Liver (tissue), 8 donors: ENCODE measurements at regions not wholly inside any gene's neighbourhood (a gene's known extent, or its start where the extent isn't known, plus 50 kb on each side); places are given as distances from the start of the nearest gene placed in this dataset.

Experiments used
- DNase-seq: peaks from one replicate; pipeline ENCODE4 v3.0.0-alpha.2; 2017; ENCODE audit warnings: low spot score
- H3K27ac ChIP-seq, 2 donors: one replicate each; pipeline ENCODE4 v1.7.0; 2013; ENCODE audit warnings: inconsistent platforms in 2 of 2, low read length in 2 of 2, control low read depth in 1 of 2, low read depth in 1 of 2, mild to moderate bottlenecking in 1 of 2
- H3K27me3 ChIP-seq, 4 donors: one replicate each; pipeline versions ENCODE4 v1.6.1 to v1.7.0; 2013; ENCODE audit warnings: low read length in 3 of 4, inconsistent platforms in 1 of 4, mild to moderate bottlenecking in 1 of 4, moderate library complexity in 1 of 4; ENCODE audit not compliant: control insufficient read depth in 4 of 4, insufficient read depth in 4 of 4
- H3K36me3 ChIP-seq, 4 donors: one replicate each; pipeline versions ENCODE4 v1.6.1 to v1.7.0; 2013; ENCODE audit warnings: low read length in 3 of 4, mild to moderate bottlenecking in 3 of 4, low read depth in 1 of 4, moderate library complexity in 1 of 4; ENCODE audit not compliant: control insufficient read depth in 4 of 4, insufficient read depth in 3 of 4
- H3K4me1 ChIP-seq, 4 donors: one replicate each; pipeline versions ENCODE4 v1.6.1 to v1.7.0; 2013; ENCODE audit warnings: low read length in 3 of 4, mild to moderate bottlenecking in 3 of 4, moderate library complexity in 1 of 4; ENCODE audit not compliant: control insufficient read depth in 4 of 4, insufficient read depth in 4 of 4
- H3K4me3 ChIP-seq, 3 donors: one replicate each; pipeline versions ENCODE4 v1.6.1 to v1.7.0; 2013; ENCODE audit warnings: low read length in 3 of 3, control low read depth in 1 of 3, low read depth in 1 of 3, mild to moderate bottlenecking in 1 of 3
- H3K9ac ChIP-seq, 2 donors: one replicate each; pipeline ENCODE4 v1.7.0; 2013; ENCODE audit warnings: low read length in 2 of 2, mild to moderate bottlenecking in 2 of 2, moderate library complexity in 2 of 2, control low read depth in 1 of 2, low read depth in 1 of 2
- H3K9me3 ChIP-seq, 4 donors: one replicate each; pipeline versions ENCODE4 v1.6.1 to v1.7.0; 2013; ENCODE audit warnings: low read length in 3 of 4; ENCODE audit not compliant: control insufficient read depth in 4 of 4
- ATF3 ChIP-seq: IDR thresholded peaks from 2 replicates; pipeline ENCODE4 v1.6.1; 2016; ENCODE audit warnings: antibody characterized with exemption
- CTCF ChIP-seq: fragments of 150-350 bp; IDR thresholded peaks from 2 replicates; pipeline ENCODE4 v1.5.1; 2017; ENCODE audit warnings: improper control_type of control experiment, low read depth, low read length; ENCODE audit not compliant: missing input control
- EGR1 ChIP-seq, 2 donors: IDR thresholded peaks; 2 replicates each; pipeline ENCODE4 v1.6.1; 2016 to 2018; ENCODE audit warnings: antibody characterized with exemption in 2 of 2, low read depth in 2 of 2
- FOXA1 ChIP-seq: IDR thresholded peaks from 2 replicates; pipeline ENCODE4 v1.6.1; 2016; ENCODE audit warnings: antibody characterized with exemption
- FOXA2 ChIP-seq: IDR thresholded peaks from 2 replicates; pipeline ENCODE4 v1.6.1; 2016; ENCODE audit warnings: antibody characterized with exemption
- GABPA ChIP-seq, 2 donors: IDR thresholded peaks in 1 of 2; conservative IDR thresholded peaks in 1 of 2; 2 replicates each; pipeline ENCODE4 v1.6.1; 2016; ENCODE audit warnings: antibody characterized with exemption in 2 of 2, mild to moderate bottlenecking in 1 of 2, moderate library complexity in 1 of 2
- HNF4A ChIP-seq, 2 donors: conservative IDR thresholded peaks; 2 replicates each; pipeline ENCODE4 v1.6.1; 2016; ENCODE audit warnings: antibody characterized with exemption in 2 of 2, mild to moderate bottlenecking in 2 of 2
- HNF4G ChIP-seq: IDR thresholded peaks from 2 replicates; pipeline ENCODE4 v1.6.1; 2016; ENCODE audit warnings: antibody characterized with exemption
- JUND ChIP-seq, 2 donors: IDR thresholded peaks; 2 replicates each; pipeline ENCODE4 v1.6.1; 2016; ENCODE audit warnings: antibody characterized with exemption in 2 of 2
- NR2F2 ChIP-seq: IDR thresholded peaks from 2 replicates; pipeline ENCODE4 v1.6.1; 2016; ENCODE audit warnings: antibody characterized with exemption
- RAD21 ChIP-seq, 2 donors: IDR thresholded peaks; 2 replicates each; pipeline ENCODE4 v1.6.1; 2016; ENCODE audit warnings: antibody characterized with exemption in 2 of 2, mild to moderate bottlenecking in 2 of 2
- REST ChIP-seq: IDR thresholded peaks from 2 replicates; pipeline ENCODE4 v1.6.1; 2016; ENCODE audit warnings: antibody characterized with exemption, mild to moderate bottlenecking
- SP1 ChIP-seq: IDR thresholded peaks from 2 replicates; pipeline ENCODE4 v1.6.1; 2018; ENCODE audit warnings: antibody characterized with exemption, mild to moderate bottlenecking
- TAF1 ChIP-seq: conservative IDR thresholded peaks from 2 replicates; pipeline ENCODE4 v1.6.1; 2016; ENCODE audit warnings: antibody characterized with exemption, mild to moderate bottlenecking
- YY1 ChIP-seq: IDR thresholded peaks from 2 replicates; pipeline ENCODE4 v1.6.1; 2016; ENCODE audit warnings: antibody characterized with exemption, mild to moderate bottlenecking
- ZBTB33 ChIP-seq: IDR thresholded peaks from 2 replicates; pipeline ENCODE4 v1.6.1; 2016; ENCODE audit warnings: antibody characterized with exemption
- WGBS: extraction: QIAGEN DNeasy Blood & Tissue Kit; methylation state at CpG from one replicate; pipeline ENCODE4 v1.1.7; 2013; 5-methylcytosine and 5-hydroxymethylcytosine counted together
- TF ChIP-seq, protein P1 (sequence below): IDR thresholded peaks from 2 replicates; pipeline ENCODE4 v1.6.1; 2016; ENCODE audit warnings: antibody characterized with exemption
- donor health status: healthy.
- donor health status: healthy.
- donor health status: healthy.
- donor health status: healthy.
- donor health status: healthy.

- no peak for TF ChIP-seq FOXA2
- TF ChIP-seq RAD21 (IDR thresholded peaks at IDR 0.05): no peak
These were observed 866.4 kb downstream of the EPHA4 start (continued) for GRCh38 chr2:220705678-220706077.

DNA sequence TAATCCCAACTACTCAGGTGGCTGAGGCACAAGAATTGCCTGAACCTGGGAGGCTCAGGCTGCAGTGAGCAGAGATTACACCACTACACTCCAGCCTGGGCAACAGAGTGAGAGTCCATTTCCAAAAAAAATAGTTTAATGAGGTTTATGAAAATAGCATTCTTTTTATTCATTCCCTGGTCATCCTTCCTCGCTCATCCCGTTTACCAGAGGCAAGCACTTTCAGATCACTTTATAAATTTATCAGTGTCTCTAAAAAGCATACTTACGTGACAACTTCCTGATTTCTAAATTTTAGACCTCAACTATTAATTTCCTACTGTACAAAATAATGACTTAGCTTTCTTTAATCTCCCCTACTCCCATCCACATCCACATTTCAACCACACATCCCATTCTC, 864.8 kb downstream of the EPHA4 start:
- H3K36me3 ChIP-seq: no peaks in the 10 kb centered on the region
- TF ChIP-seq CTCF (no peak), JUND (IDR thresholded peaks at IDR 0.05) (no peak), NR2F2 (no peak), SP1 (no peak), TAF1 (no peak), YY1 (no peak), EGR1 (IDR thresholded peaks at IDR 0.05; ENCODE audit: low read depth in 2 of 2) (no peak)
- H3K9me3 ChIP-seq: no peaks in the 10 kb centered on the region
- no peaks in the 10 kb centered on the region for H3K27me3 ChIP-seq
- 66% methylated on average over 3 of the region's 3 CpGs for WGBS
- H3K4me3 ChIP-seq: no peak overlapping the region
- H3K9ac ChIP-seq: no peak overlapping the region
- no peak for DNase-seq
- H3K4me1 ChIP-seq: no peaks in the 10 kb centered on the region
- H3K27ac ChIP-seq: no peak overlapping the region

GRCh38 chr2:220708366-220708765, 863.7 kb downstream of the EPHA4 start:
- no peaks in the 10 kb centered on the region for H3K27me3 ChIP-seq
- no peak overlapping the region for H3K4me3 ChIP-seq
- TF ChIP-seq FOXA1 (no peak), EGR1 (IDR thresholded peaks at IDR 0.05; ENCODE audit: low read depth in 2 of 2) (no peak), NR2F2 (no peak), REST (no peak), TAF1 (no peak), HNF4A (conservative IDR thresholded peaks at IDR 0.05) (no peak), GABPA (IDR thresholded peaks at IDR 0.05 in 1 of 2, conservative IDR thresholded peaks at IDR 0.05 in 1 of 2) (no peak), ATF3 (no peak), HNF4G (no peak), FOXA2 (no peak), ZBTB33 (no peak), SP1 (no peak), JUND (IDR thresholded peaks at IDR 0.05) (no peak), RAD21 (IDR thresholded peaks at IDR 0.05) (no peak), YY1 (no peak)
- TF ChIP-seq, protein P1, sequence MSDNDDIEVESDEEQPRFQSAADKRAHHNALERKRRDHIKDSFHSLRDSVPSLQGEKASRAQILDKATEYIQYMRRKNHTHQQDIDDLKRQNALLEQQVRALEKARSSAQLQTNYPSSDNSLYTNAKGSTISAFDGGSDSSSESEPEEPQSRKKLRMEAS: no peak
- no peak overlapping the region for H3K27ac ChIP-seq
- no peak overlapping the region for H3K9ac ChIP-seq
- H3K36me3 ChIP-seq: no peaks in the 10 kb centered on the region
- no peaks in the 10 kb centered on the region for H3K9me3 ChIP-seq
- 66% methylated on average over 3 of the region's 3 CpGs for WGBS
- no peaks in the 10 kb centered on the region for H3K4me1 ChIP-seq
- DNase-seq: no peak
